Erythroblast (primary cell): ENCODE measurements at regions not wholly inside any gene's neighbourhood (a gene's known extent, or its start where the extent isn't known, plus 50 kb on each side); places are given as distances from the start of the nearest gene placed in this dataset.

Experiments used
- GATA1 ChIP-seq: IDR thresholded peaks from 2 replicates; pipeline ENCODE4 v1.6.1; 2011; ENCODE audit warnings: low read depth, mild to moderate bottlenecking, control low read depth, low read length, moderate library complexity
- POLR2A ChIP-seq: IDR thresholded peaks from 2 replicates; pipeline ENCODE4 v1.6.1; 2011; ENCODE audit warnings: mild to moderate bottlenecking, low read length

DNA sequence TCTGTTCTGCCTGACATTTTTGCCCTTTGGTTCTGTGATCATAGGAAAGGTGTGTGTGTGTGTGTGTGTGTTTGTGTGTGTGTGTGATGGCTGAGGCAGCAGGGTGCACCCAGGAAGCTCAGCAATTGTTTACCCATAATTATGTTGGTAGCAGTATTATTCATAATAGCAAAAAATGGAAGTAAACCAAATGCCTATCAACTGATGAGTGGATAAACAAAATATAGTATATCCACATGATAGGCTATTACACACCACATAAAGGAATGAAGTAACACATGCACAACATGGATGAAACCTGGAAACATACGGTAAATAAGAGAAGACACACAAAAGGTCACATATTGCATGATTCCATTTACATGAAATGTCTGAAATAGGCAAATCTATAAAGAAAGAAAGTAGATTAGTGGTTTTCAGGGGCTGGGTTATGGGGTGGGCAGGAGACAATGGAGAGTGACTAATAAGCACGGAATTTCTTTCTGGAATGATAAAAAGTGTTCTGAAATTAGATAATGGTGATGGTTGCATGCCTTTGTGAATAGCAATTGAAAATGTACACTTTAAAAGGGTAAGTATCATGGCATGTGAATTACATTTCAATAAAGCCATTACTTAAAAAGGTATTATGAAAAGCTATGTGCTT is 167.2 kb downstream of the POLR2M start:
- TF ChIP-seq POLR2A (no peak), GATA1 (no peak)
